ENCODE measurements at regions not wholly inside any gene's neighbourhood (a gene's known extent, or its start where the extent isn't known, plus 50 kb on each side); places are given as distances from the start of the nearest gene placed in this dataset.

DNA sequence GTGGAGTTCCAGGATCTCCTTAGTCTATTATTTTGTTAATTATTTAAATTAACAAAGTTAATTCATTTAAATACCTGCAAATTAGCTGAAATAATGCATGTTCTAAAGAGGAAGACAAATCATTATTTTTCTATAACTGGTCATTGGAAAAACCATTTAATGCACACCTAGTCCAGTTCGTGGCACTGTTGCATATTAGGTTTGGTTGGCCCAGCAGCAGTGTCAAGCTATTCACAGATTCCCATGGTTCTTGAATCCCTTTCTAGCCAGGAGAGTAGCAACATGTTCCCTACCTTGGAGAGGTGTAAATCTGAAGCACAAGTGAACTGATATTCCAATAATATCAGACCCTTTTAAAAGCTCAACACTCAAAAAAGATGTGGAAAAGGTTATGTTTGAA lies 155.2 kb downstream of the TMEM161B start:
- TF ChIP-seq CTCF (IDR thresholded peaks at IDR 0.05): no peak
- TF ChIP-seq EZH2 (IDR thresholded peaks at IDR 0.05; ENCODE audit: borderline replicate concordance, insufficient read depth, low read depth, low read length, poor library complexity, severe bottlenecking): no peak

All from B cell (primary cell).